Tibial nerve (tissue), 4 donors: ENCODE measurements at regions not wholly inside any gene's neighbourhood (a gene's known extent, or its start where the extent isn't known, plus 50 kb on each side); places are given as distances from the start of the nearest gene placed in this dataset.
"Not testable (repeated sequence)": the region's sequence is repeated elsewhere in the genome, so short reads cannot be mapped to it uniquely, and the experiment has no call there.

Source experiments
- CTCF ChIP-seq, 5 experiments: fragments of 200-600 bp in 3 of 5; fragments of 450-650 bp in 2 of 5; sonication (generic) in 3 of 5; IDR thresholded peaks; one replicate each; pipeline ENCODE4 v1.5.1; 2016 to 2019; ENCODE audit warnings: antibody characterized with exemption in 5 of 5, mild to moderate bottlenecking in 3 of 5, moderate library complexity in 2 of 5
- EP300 ChIP-seq, 2 donors: sonication (generic); formaldehyde crosslinking; IDR thresholded peaks; one replicate each; pipeline ENCODE4 v1.6.1; 2017; ENCODE audit warnings: antibody characterized with exemption in 2 of 2, mild to moderate bottlenecking in 1 of 2
- POLR2A ChIP-seq, 2 donors: fragments of 450-650 bp; IDR thresholded peaks; one replicate each; pipeline ENCODE4 v1.6.1; 2017; ENCODE audit warnings: antibody characterized with exemption in 2 of 2, mild to moderate bottlenecking in 2 of 2, moderate library complexity in 2 of 2

- not testable (repeated sequence) for TF ChIP-seq CTCF, POLR2A, EP300 (IDR thresholded peaks at IDR 0.05)
Measured at GRCh38 chr21:5975719-5976118, 4545.7 kb upstream of the TPTE start.
